Spinal cord (tissue), 9 donors: ENCODE measurements at regions not wholly inside any gene's neighbourhood (a gene's known extent, or its start where the extent isn't known, plus 50 kb on each side); places are given as distances from the start of the nearest gene placed in this dataset.
"Not testable (repeated sequence)": the region's sequence is repeated elsewhere in the genome, so short reads cannot be mapped to it uniquely, and the experiment has no call there.

ENCODE experiments used
- DNase-seq, 6 donors: peaks; one replicate each; pipeline versions ENCODE4 v3.0.0 to v3.0.0-alpha.2; 2013 to 2015; ENCODE audit warnings: low spot score in 6 of 6, low read depth in 4 of 6
- H3K27ac ChIP-seq: one replicate; pipeline ENCODE4 v1.5.1; 2013; ENCODE audit warnings: low read depth, low read length, control low read depth
- H3K27me3 ChIP-seq: one replicate; pipeline ENCODE4 v1.6.1; 2013; ENCODE audit warnings: low read length; ENCODE audit not compliant: control insufficient read depth, insufficient read depth
- H3K36me3 ChIP-seq: one replicate; pipeline ENCODE4 v1.6.1; 2013; ENCODE audit warnings: low read length; ENCODE audit not compliant: control insufficient read depth, insufficient read depth
- H3K4me1 ChIP-seq: one replicate; pipeline ENCODE4 v1.6.1; 2013; ENCODE audit warnings: low read length; ENCODE audit not compliant: control insufficient read depth, insufficient read depth
- H3K4me3 ChIP-seq: one replicate; pipeline ENCODE4 v1.5.1; 2013; ENCODE audit warnings: low read depth, low read length, control low read depth
- H3K9me3 ChIP-seq: one replicate; pipeline ENCODE4 v1.6.1; 2013; ENCODE audit warnings: low read length; ENCODE audit not compliant: control insufficient read depth, insufficient read depth
- WGBS: methylation state at CpG from one replicate; pipeline ENCODE4 v1.1.5; 2013; ENCODE audit warnings: missing lambda C conversion rate; ENCODE audit not compliant: insufficient coverage; 5-methylcytosine and 5-hydroxymethylcytosine counted together
- donor health status: healthy.

DNA sequence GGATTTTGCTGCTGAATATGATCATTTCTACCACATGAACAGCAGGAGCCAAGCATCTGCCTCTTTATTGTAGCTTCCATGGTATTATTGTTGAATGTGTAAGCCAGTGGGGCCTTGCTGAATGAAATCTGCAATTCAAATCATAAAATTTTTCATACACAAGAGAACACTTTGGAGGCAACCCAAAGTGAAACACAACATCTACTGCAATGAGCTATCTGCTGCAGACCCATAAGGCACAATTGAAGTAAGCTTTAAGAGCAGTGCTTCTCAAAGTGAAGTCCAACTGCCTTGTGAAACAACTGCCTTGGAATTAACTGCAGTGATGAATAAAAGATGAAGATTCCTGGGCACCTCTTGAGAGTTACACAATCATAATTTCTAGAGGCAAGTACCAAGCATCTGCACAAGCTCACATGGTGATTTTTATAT lies 626.3 kb upstream of the INTU start:
- H3K27me3 ChIP-seq = no peaks in the 10 kb centered on the region
- peak in 3 of 6 donors; percentile 13 to 85 (median 71) for DNase-seq

DNA sequence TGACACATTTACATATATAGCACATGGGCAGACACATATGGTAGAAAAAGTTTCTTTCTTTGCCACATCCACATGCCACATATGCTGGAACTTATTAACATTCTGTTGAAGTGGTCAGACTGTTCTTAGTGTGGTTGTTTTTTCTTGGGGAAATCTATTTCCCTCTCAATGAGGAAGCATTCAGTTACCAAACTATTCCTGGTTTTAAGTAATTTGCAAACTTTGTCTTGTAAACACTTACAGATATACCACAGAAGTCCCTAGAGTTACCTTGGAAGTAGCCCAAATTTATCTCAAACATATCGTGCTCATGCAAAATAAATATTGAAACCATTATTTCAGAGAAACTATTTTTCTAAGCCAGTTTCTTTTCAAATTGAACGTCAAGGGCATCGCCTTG lies 625.5 kb upstream of the INTU start:
- no peaks in the 10 kb centered on the region for H3K36me3 ChIP-seq
- H3K9me3 ChIP-seq = no peaks in the 10 kb centered on the region
- H3K4me1 ChIP-seq = no peaks in the 10 kb centered on the region
- WGBS = no CpG with 5 or more reads among the region's 3 CpGs
- H3K27ac ChIP-seq = no peak overlapping the region
- no peak overlapping the region for H3K4me3 ChIP-seq
- peak in 1 of 6 donors; percentile 36 for DNase-seq
- no peaks in the 10 kb centered on the region for H3K27me3 ChIP-seq

More for the DNA sequence above, 626.3 kb upstream of the INTU start:
- Histone ChIP-seq H3K4me3 (no peak overlapping the region), H3K9me3 (no peaks in the 10 kb centered on the region), H3K4me1 (no peaks in the 10 kb centered on the region), H3K36me3 (no peaks in the 10 kb centered on the region), H3K27ac (no peak overlapping the region)

DNA sequence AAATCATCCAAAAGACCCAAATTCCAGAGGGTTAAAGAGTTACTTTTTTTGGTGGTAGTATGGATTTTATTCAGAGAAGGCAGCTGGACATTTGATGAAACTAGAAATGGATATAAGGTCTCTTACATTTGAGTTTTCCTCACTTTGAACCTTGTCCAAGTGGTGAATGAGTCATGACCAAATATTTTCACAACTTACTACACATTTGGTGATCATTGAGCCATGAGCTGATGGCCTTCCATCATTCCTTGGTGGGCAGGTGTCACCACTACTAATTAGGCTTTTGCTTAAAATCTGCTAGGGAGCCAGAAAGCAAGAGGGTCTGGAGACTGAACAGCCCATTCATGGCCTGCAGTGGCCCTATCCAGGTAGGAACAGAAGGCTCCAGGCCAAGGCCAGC lies 620.2 kb upstream of the INTU start:
- no peaks in the 10 kb centered on the region for H3K27me3 ChIP-seq
- H3K9me3 ChIP-seq = no peaks in the 10 kb centered on the region
- no peak overlapping the region for H3K4me3 ChIP-seq
- no peaks in the 10 kb centered on the region for H3K36me3 ChIP-seq
- DNase-seq = peak in 2 of 6 donors; percentile 5 to 6
- no peaks in the 10 kb centered on the region for H3K4me1 ChIP-seq
- no peak overlapping the region for H3K27ac ChIP-seq

DNA sequence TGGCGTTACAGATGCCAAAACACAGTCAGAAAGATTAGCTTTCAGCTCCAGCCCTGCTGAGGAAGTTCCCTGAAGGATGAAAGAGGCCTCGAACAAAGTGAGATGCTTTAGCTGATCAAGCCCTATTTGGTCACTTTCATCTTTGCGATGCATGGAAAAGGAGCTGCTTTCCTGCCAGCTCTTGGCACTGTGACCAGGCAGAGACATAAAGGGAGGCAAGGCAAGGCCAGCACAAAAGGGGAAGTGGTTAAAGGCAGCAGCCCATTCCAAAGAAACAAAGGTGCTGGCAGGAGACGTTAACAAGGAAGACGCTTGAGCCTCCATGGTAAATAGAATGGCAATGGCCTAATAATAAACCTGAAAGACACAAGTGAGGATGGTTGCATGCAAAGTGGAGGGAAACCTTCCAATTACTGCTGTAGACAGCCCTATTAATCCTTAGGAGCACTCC lies 617.1 kb upstream of the INTU start:
- 19% methylated on average over 5 of the region's 5 CpGs for WGBS
- Histone ChIP-seq H3K4me1 (no peaks in the 10 kb centered on the region), H3K27ac (no peak overlapping the region), H3K4me3 (no peak overlapping the region), H3K36me3 (no peaks in the 10 kb centered on the region), H3K9me3 (no peaks in the 10 kb centered on the region), H3K27me3 (no peaks in the 10 kb centered on the region)
- DNase-seq = peak; percentile 63 to 92 (median 72)

DNA sequence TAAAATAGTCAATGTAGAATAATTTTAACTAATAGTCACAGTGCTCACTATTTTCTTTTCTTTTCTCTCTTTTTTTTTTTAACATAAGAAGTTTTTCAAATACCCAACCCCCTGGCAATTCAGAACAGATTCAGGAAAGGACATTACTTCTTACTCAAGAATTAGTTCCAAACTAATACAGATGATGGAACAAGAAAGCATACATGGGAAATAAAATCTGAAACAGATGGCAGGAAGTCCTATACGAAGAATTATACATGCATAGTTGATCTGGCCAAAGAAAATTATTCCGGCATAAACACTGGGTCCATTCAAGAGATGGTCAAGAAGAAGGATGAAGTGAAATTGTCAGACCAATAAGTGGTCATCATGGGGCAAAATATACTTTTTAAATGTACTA lies 614.4 kb upstream of the INTU start:
- H3K36me3 ChIP-seq = no peaks in the 10 kb centered on the region

DNA sequence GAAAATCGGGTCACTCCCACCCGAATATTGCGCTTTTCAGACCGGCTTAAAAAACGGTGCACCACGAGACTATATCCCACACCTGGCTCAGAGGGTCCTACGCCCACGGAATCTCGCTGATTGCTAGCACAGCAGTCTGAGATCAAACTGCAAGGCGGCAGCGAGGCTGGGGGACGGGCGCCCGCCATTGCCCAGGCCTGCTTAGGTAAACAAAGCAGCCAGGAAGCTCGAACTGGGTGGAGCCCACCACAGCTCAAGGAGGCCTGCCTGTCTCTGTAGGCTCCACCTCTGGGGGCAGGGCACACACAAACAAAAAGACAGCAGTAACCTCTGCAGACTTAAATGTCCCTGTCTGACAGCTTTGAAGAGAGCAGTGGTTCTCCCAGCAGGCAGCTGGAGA lies 611.9 kb upstream of the INTU start:
- H3K36me3 ChIP-seq, H3K4me1 ChIP-seq, H3K27me3 ChIP-seq, H3K9me3 ChIP-seq, H3K27ac ChIP-seq, H3K4me3 ChIP-seq, DNase-seq: not testable (repeated sequence)
- 89% methylated on average over 5 of the region's 15 CpGs for WGBS

More for the DNA sequence above, 614.4 kb upstream of the INTU start:
- no peak overlapping the region for H3K4me3 ChIP-seq
- no peaks in the 10 kb centered on the region for H3K4me1 ChIP-seq
- no peak for DNase-seq
- no peak overlapping the region for H3K27ac ChIP-seq
- H3K9me3 ChIP-seq = no peaks in the 10 kb centered on the region
- WGBS = 81% methylated on average over 2 of the region's 2 CpGs
- H3K27me3 ChIP-seq = no peaks in the 10 kb centered on the region

DNA sequence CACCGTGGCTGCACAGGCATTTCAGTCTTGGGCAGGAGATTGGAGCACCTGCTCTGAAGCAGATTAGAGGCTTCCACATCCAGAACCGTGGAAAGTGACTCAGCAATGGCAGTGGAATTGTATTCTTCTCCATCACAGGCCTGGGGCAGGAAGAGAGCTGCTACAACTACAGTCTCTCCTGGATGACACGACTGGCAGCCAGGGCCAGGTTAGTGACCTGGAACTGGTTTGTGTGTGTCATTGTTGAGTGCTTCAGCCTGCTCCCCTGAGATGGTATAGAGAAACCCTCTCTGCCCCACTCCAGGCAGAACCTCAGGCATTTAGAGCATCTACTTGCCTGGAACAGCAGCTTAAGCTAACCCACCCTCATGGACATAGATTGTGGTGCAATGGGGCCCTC lies 596.5 kb upstream of the INTU start:
- no peaks in the 10 kb centered on the region for H3K36me3 ChIP-seq
- 50% methylated on average over 2 of the region's 3 CpGs for WGBS
- H3K4me1 ChIP-seq = no peaks in the 10 kb centered on the region
- no peak for DNase-seq
- H3K9me3 ChIP-seq = no peaks in the 10 kb centered on the region
- H3K27ac ChIP-seq = no peak overlapping the region
- H3K4me3 ChIP-seq = no peak overlapping the region
- H3K27me3 ChIP-seq = no peaks in the 10 kb centered on the region

DNA sequence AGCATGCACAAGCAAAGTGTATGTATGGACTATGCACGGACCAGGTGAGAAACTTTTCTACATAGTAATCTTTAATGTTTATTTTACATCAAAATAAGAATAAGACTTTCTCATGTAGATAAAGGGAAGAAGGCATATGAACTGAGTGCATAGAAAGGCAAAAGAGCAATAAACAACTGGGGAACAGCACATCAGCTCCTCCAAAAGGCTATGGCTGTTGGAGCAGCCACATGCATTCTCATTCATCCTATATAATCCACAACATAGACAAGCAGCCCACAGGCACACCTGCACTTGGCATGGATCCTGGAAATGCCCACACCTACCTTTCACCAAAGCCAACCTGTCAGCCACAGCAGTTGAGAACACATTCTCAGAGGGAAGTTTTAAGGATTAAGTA lies 586.9 kb upstream of the INTU start:
- no peak overlapping the region for H3K27ac ChIP-seq
- WGBS = no CpG with 5 or more reads among the region's 1 CpG

DNA sequence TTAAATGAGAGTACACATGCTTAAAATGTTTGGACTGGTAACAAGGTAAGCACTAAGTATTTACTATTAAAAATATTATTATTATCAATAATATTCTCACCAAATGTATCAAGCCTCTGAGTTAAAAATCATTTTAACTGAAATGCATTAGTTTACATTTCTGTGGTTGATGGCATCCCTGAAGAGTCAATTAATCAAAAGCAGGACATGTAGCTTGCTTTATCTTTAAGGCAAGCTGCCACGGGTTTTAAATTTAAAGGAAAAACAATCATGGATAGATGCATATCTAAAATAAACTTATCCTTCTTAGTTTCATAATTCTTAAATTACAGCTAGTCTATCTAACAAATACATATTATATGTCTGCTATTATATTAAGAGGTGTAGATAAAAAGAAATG lies 584.8 kb upstream of the INTU start:
- Histone ChIP-seq H3K4me3 (no peak overlapping the region), H3K36me3 (no peaks in the 10 kb centered on the region), H3K27ac (no peak overlapping the region), H3K27me3 (no peaks in the 10 kb centered on the region), H3K4me1 (no peaks in the 10 kb centered on the region), H3K9me3 (no peaks in the 10 kb centered on the region)
- no CpG with 5 or more reads among the region's 1 CpG for WGBS
- DNase-seq = no peak

More for the DNA sequence above, 586.9 kb upstream of the INTU start:
- Histone ChIP-seq H3K9me3 (no peaks in the 10 kb centered on the region), H3K4me1 (no peaks in the 10 kb centered on the region), H3K4me3 (no peak overlapping the region), H3K36me3 (no peaks in the 10 kb centered on the region), H3K27me3 (no peaks in the 10 kb centered on the region)
- DNase-seq = no peak

DNA sequence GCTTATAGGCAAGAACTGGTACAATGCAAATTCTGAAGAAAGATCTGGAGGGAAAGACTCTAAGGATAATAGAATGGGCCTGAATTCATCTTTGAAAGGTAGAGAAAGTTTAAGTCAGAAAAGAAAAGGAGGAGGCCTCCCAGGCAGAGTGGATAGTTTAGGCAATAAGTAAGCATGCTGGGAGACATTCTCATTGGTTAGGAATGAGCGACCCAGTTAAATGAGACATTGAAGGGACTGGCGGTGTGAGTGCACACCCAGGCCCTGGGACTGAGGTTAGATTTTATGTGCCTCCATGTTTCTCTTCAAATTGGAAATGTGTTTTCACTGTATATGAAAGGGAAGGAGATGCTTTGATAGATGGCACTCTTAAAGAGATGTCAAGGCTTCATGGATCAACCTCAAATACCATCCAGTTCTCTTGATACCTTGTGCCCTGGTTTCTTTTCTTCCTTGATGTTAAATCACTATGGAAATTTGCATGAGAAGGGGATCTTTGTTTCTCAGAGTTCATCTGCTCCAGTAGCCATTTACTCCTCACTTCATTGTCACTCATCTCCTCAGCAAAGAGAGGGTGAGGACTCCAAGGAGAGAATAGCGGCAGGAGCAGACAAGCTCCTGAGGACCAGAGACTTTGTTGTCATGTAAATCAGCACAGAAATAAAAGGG lies 584.2 kb upstream of the INTU start:
- WGBS = 52% methylated on average over 2 of the region's 3 CpGs
- no peak for DNase-seq
- H3K4me3 ChIP-seq = no peak overlapping the region
- no peaks in the 10 kb centered on the region for H3K9me3 ChIP-seq
- no peaks in the 10 kb centered on the region for H3K36me3 ChIP-seq
- no peak overlapping the region for H3K27ac ChIP-seq
- H3K4me1 ChIP-seq = no peaks in the 10 kb centered on the region
- H3K27me3 ChIP-seq = no peaks in the 10 kb centered on the region
